ENCODE measurements at regions not wholly inside any gene's neighbourhood (a gene's known extent, or its start where the extent isn't known, plus 50 kb on each side); places are given as distances from the start of the nearest gene placed in this dataset.

DNA sequence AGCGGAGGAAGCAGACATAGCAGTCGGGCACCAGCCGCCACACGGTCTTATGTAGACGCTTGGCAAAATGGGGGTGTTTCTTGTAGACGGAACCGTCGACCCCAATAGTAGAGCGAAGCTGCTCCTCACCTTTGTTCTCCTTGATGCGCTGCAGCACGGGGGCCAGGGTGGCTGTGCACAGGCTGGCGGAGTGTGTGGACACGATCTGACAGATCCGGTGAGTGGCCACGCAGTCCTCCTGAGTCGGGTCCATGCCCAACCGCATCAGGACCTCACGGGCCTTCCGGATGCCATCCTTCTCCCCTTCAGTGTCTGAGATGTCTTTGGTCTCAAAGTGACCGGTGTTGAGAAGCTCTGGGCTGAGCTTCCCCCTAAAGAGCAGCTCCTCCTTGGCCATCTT lies 153.0 kb downstream of the TENT5D start:
- TF ChIP-seq TAF1 (IDR thresholded peaks at IDR 0.05; ENCODE audit: low read depth, low read length) (no peak), RBBP5 (IDR thresholded peaks at IDR 0.05; ENCODE audit: borderline replicate concordance, low read depth, low read length) (no peak), SIX5 (IDR thresholded peaks at IDR 0.05; ENCODE audit: low read depth, low read length) (no peak), RXRA (IDR thresholded peaks at IDR 0.05; ENCODE audit: insufficient read depth, low read depth, low read length) (no peak), KDM4A (IDR thresholded peaks at IDR 0.05; ENCODE audit: low read depth, low read length, severe bottlenecking) (no peak), POLR2AphosphoS5 (IDR thresholded peaks at IDR 0.05; ENCODE audit: low read depth, low read length) (no peak)
- Histone ChIP-seq H3K4ac (replicated peaks; ENCODE audit: insufficient read length, low read depth, low read length) (no peak overlapping the region), H4K20me1 (replicated peaks in 1 of 2; ENCODE audit: control insufficient read depth in 1 of 2, insufficient read depth in 2 of 2, low read length in 2 of 2) (no peaks in the 10 kb centered on the region), H3K4me1 (replicated peaks in 1 of 4; ENCODE audit: control insufficient read depth in 3 of 4, insufficient read depth in 4 of 4, low read length in 3 of 4) (peaks cover 0 to 5% (median 0%) of the 10 kb centered on the region in 4 experiments; a peak in 2 of 7 replicates), H2BK20ac (ENCODE audit: low read length) (no peak overlapping the region), H3K79me2 (ENCODE audit: control insufficient read depth in 1 of 2, insufficient read depth in 2 of 2, low read length in 2 of 2) (no peaks in the 10 kb centered on the region), H3K14ac (ENCODE audit: insufficient read length) (no peak overlapping the region), H3K9ac (replicated peaks in 1 of 4; ENCODE audit: extremely low read depth in 1 of 4, low read depth in 3 of 4, low read length in 3 of 4) (no peak overlapping the region), H3K23ac (ENCODE audit: insufficient read length) (no peak overlapping the region), H2AFZ (ENCODE audit: low read length) (no peak overlapping the region), H3K18ac (ENCODE audit: extremely low read depth, low read length) (no peak overlapping the region), H3K23me2 (ENCODE audit: low read depth, low read length) (no peaks in the 10 kb centered on the region), H3K36me3 (ENCODE audit: control insufficient read depth in 2 of 4, insufficient read depth in 4 of 4, low read length in 3 of 4) (no peaks in the 10 kb centered on the region), H3K27me3 (replicated peaks in 1 of 4; ENCODE audit: control insufficient read depth in 3 of 4, extremely low read depth in 1 of 4, insufficient read depth in 3 of 4, low read length in 3 of 4) (no peaks in the 10 kb centered on the region), H4K91ac (replicated peaks; ENCODE audit: insufficient read length, low read length) (no peak overlapping the region), H3K27ac (ENCODE audit: low read depth, low read length) (no peak overlapping the region), H2BK5ac (ENCODE audit: low read depth, low read length) (no peak overlapping the region), H3K4me2 (ENCODE audit: insufficient read depth in 1 of 2, low read depth in 2 of 2, low read length in 2 of 2) (no peak overlapping the region), H4K8ac (ENCODE audit: extremely low read depth, insufficient read depth, low read length) (no peak overlapping the region), H2AK5ac (ENCODE audit: low read depth, low read length) (no peak overlapping the region), H2BK15ac (ENCODE audit: low read length) (no peak overlapping the region), H3K56ac (replicated peaks; ENCODE audit: insufficient read length, low read depth, low read length) (no peak overlapping the region), H2BK120ac (replicated peaks; ENCODE audit: low read depth, low read length) (no peak overlapping the region), H2BK12ac (ENCODE audit: low read depth, low read length) (no peak overlapping the region), H3K79me1 (ENCODE audit: low read depth, low read length) (no peaks in the 10 kb centered on the region), H3K9me3 (ENCODE audit: insufficient read depth in 2 of 2, low read depth in 1 of 2, low read length in 1 of 2) (peaks cover 0 to 5% of the 10 kb centered on the region in 2 experiments; a peak in 1 of 4 replicates), H3K4me3 (ENCODE audit: extremely low read depth in 1 of 4, insufficient read depth in 2 of 4, low read depth in 3 of 4, low read length in 4 of 4) (no peak overlapping the region), H4K5ac (ENCODE audit: insufficient read length, low read depth, low read length) (no peak overlapping the region)
- FAIRE-seq (no peak), DNase-seq (ENCODE audit: low read depth in 1 of 2, low spot score in 2 of 2) (no peak)
- ChIA-PET CTCF (ENCODE audit: partially characterized antibody) (no interaction called here), POLR2A (ENCODE audit: partially characterized antibody) (no interaction called here)
- WGBS, 2 experiments (ENCODE audit: extremely low coverage in 1 of 2, insufficient coverage in 1 of 2, insufficient read length in 1 of 2, insufficient replicate concordance in 2 of 2, low coverage in 1 of 2, low lambda C conversion rate in 2 of 2, missing lambda C conversion rate in 1 of 2): 97% methylated on average over 6 of the region's 20 CpGs; no CpG with 5 or more reads in 1 of the 2 experiments

Data from H1 (cell line).